Activated CD8-positive, alpha-beta T cell treated with anti-CD3 and anti-CD28 coated beads for 36 hours (primary cell): ENCODE measurements at regions not wholly inside any gene's neighbourhood (a gene's known extent, or its start where the extent isn't known, plus 50 kb on each side); places are given as distances from the start of the nearest gene placed in this dataset.
"Not testable (repeated sequence)": the region's sequence is repeated elsewhere in the genome, so short reads cannot be mapped to it uniquely, and the experiment has no call there.

Experiments used
- ATAC-seq: fragments of 200-7000 bp; cut with Tn5 transposase; one replicate; pipeline ENCODE4 v1.10.0; 2021; ENCODE audit warnings: mild to moderate bottlenecking, moderate library complexity
- CTCF ChIA-PET: fragments of 350-600 bp; sonication (Branson Sonifier 250); formaldehyde crosslinking; loops from one replicate; lab custom pipeline; 2021; ENCODE audit warnings: antibody characterized with exemption; lab: Charles Lee
- POLR2A ChIA-PET: fragments of 350-600 bp; sonication (Branson Sonifier 250); formaldehyde crosslinking; loops from one replicate; lab custom pipeline; 2021; ENCODE audit warnings: antibody characterized with exemption; lab: Charles Lee
- DNase-seq: peaks from one replicate; pipeline ENCODE4 v3.0.0-alpha.2; 2020
- H3K27ac Mint-ChIP-seq: one replicate; pipeline ENCODE4 v1.8.0; 2021; ENCODE audit warnings: mild to moderate bottlenecking, mixed read lengths
- H3K27me3 Mint-ChIP-seq: one replicate; pipeline ENCODE4 v1.8.0; 2021; ENCODE audit warnings: mixed read lengths
- H3K36me3 Mint-ChIP-seq: one replicate; pipeline ENCODE4 v1.8.0; 2021; ENCODE audit warnings: low read depth, mixed read lengths
- H3K4me1 Mint-ChIP-seq: one replicate; pipeline ENCODE4 v1.8.0; 2021; ENCODE audit warnings: low read depth, mixed read lengths
- H3K4me3 Mint-ChIP-seq: one replicate; pipeline ENCODE4 v1.8.0; 2021; ENCODE audit warnings: mild to moderate bottlenecking, moderate library complexity, mixed read lengths
- H3K9me3 Mint-ChIP-seq: one replicate; pipeline ENCODE4 v1.8.0; 2021; ENCODE audit warnings: mixed read lengths
- CTCF ChIP-seq: fragments of 200-600 bp; IDR thresholded peaks from one replicate; pipeline ENCODE4 v1.8.0; 2022; ENCODE audit warnings: antibody characterized with exemption, mild to moderate bottlenecking
- intact Hi-C: fragments of 100-400 bp; cut with micrococcal nuclease; formaldehyde crosslinking; loops from one replicate; pipeline ENCODE4 v1.10.0; 2022

GRCh38 chr5:124960266-124960665 is 213.8 kb upstream of the ZNF608 start:
- ChIA-PET CTCF (no interaction called here), POLR2A (no interaction called here)
- Mint-ChIP-seq H3K9me3 (no peaks in the 10 kb centered on the region), H3K4me1 (no peaks in the 10 kb centered on the region), H3K27ac (no peak overlapping the region), H3K36me3 (no peaks in the 10 kb centered on the region), H3K4me3 (no peak overlapping the region), H3K27me3 (no peaks in the 10 kb centered on the region)
- no peak for DNase-seq
- no peak for TF ChIP-seq CTCF
- ATAC-seq: no peak
- intact Hi-C loops: no loop called here

GRCh38 chr5:124961521-124961920 is 215.1 kb upstream of the ZNF608 start:
- CTCF ChIA-PET: no interaction called here
- no peaks in the 10 kb centered on the region for H3K36me3 Mint-ChIP-seq
- no peak overlapping the region for H3K4me3 Mint-ChIP-seq
- ATAC-seq (no peak), DNase-seq (no peak)
- no peaks in the 10 kb centered on the region for H3K4me1 Mint-ChIP-seq
- H3K27me3 Mint-ChIP-seq: no peaks in the 10 kb centered on the region
- intact Hi-C loops: no loop called here
- H3K27ac Mint-ChIP-seq: no peak overlapping the region
- no peaks in the 10 kb centered on the region for H3K9me3 Mint-ChIP-seq
- POLR2A ChIA-PET: no interaction called here
- no peak for TF ChIP-seq CTCF

GRCh38 chr5:124962111-124962510 is 215.7 kb upstream of the ZNF608 start:
- no peak for ATAC-seq
- no peaks in the 10 kb centered on the region for H3K4me1 Mint-ChIP-seq
- intact Hi-C loops: no loop called here
- ChIA-PET POLR2A (no interaction called here), CTCF (no interaction called here)
- TF ChIP-seq CTCF: no peak
- no peaks in the 10 kb centered on the region for H3K27me3 Mint-ChIP-seq
- H3K9me3 Mint-ChIP-seq: no peaks in the 10 kb centered on the region
- no peak overlapping the region for H3K27ac Mint-ChIP-seq
- H3K36me3 Mint-ChIP-seq: no peaks in the 10 kb centered on the region
- DNase-seq: no peak
- H3K4me3 Mint-ChIP-seq: no peak overlapping the region

- no peak for ATAC-seq
- Mint-ChIP-seq H3K27me3 (no peaks in the 10 kb centered on the region), H3K4me1 (no peaks in the 10 kb centered on the region), H3K9me3 (no peaks in the 10 kb centered on the region), H3K27ac (no peak overlapping the region), H3K4me3 (no peak overlapping the region), H3K36me3 (no peaks in the 10 kb centered on the region)
- intact Hi-C loops: no loop called here
- DNase-seq: no peak
- ChIA-PET POLR2A (no interaction called here), CTCF (no interaction called here)
- TF ChIP-seq CTCF: no peak
Observed at GRCh38 chr5:124962735-124963134, 216.3 kb upstream of the ZNF608 start.

GRCh38 chr5:124963236-124963919 is 216.9 kb upstream of the ZNF608 start:
- H3K36me3 Mint-ChIP-seq: no peaks in the 10 kb centered on the region
- H3K27ac Mint-ChIP-seq: no peak overlapping the region
- H3K9me3 Mint-ChIP-seq: no peaks in the 10 kb centered on the region
- TF ChIP-seq CTCF: no peak
- H3K4me1 Mint-ChIP-seq: no peaks in the 10 kb centered on the region
- H3K27me3 Mint-ChIP-seq: no peaks in the 10 kb centered on the region
- intact Hi-C loops: no loop called here
- ChIA-PET POLR2A (no interaction called here), CTCF (no interaction called here)
- ATAC-seq (no peak), DNase-seq (no peak)
- no peak overlapping the region for H3K4me3 Mint-ChIP-seq

GRCh38 chr5:124966741-124967140 is 220.3 kb upstream of the ZNF608 start:
- DNase-seq, H3K27ac Mint-ChIP-seq, ATAC-seq, H3K27me3 Mint-ChIP-seq, H3K4me1 Mint-ChIP-seq, POLR2A ChIA-PET, intact Hi-C loops, H3K36me3 Mint-ChIP-seq, CTCF ChIA-PET, H3K9me3 Mint-ChIP-seq, H3K4me3 Mint-ChIP-seq: not testable (repeated sequence)

- CTCF ChIA-PET, ATAC-seq, H3K27me3 Mint-ChIP-seq, DNase-seq, H3K4me3 Mint-ChIP-seq, H3K4me1 Mint-ChIP-seq, intact Hi-C loops, POLR2A ChIA-PET, H3K9me3 Mint-ChIP-seq, H3K27ac Mint-ChIP-seq, H3K36me3 Mint-ChIP-seq: not testable (repeated sequence)
Observed at GRCh38 chr5:124970381-124970780, 223.9 kb upstream of the ZNF608 start.
